ENCODE measurements at regions not wholly inside any gene's neighbourhood (a gene's known extent, or its start where the extent isn't known, plus 50 kb on each side); places are given as distances from the start of the nearest gene placed in this dataset.
"Not testable (repeated sequence)": the region's sequence is repeated elsewhere in the genome, so short reads cannot be mapped to it uniquely, and the experiment has no call there.

DNA sequence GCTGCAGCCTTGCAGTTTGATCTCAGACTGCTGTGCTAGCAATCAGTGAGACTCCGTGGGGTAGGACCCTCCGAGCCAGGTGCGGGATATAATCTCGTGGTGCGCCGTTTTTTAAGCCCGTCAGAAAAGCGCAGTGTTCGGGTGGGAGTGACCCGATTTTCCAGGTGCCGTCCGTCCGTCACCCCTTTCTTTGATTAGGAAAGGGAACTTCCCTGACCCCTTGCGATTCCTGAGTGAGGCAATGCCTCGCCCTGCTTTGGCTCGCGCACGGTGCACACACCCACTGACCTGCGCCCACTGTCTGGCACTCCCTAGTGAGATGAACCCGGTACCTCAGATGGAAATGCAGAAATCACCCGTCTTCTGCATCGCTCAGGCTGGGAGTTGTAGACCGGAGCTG is 203.2 kb downstream of the SNCAIP start:
- DNase-seq = not testable (repeated sequence)

DNA sequence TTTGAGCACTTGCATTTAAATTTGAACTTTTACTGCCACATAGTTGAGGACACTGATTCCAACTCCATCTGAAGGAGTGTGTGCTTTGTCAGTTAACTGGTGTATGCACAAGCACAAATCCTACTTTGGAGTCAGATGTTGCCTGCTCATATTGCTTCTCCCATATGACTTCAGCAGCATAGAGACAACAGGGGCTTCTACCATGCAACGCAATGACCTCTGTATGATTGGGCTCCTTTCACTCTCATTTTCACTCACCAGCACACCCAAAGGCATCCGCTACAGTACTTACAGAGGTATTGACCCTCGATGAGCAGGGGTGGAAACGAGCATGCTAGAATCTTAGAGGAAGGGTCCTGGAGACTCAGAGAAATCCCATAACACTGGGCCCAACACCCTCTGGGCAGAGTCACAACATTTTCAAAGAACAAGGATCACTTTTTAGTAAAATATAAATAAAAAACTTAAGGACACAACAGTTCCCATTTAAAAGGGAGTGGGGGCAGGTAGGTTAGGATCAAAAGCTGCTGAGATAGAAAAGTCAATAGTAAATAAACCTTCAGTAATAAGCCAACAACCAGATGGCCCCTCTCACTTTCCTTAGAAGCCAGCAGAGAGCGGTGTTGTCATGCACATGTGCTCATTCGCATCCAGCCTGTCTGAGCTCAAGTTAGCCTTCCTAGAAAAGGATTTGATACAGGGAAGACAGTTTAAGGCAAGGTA is 203.8 kb downstream of the SNCAIP start:
- DNase-seq = peak; percentile 90

DNA sequence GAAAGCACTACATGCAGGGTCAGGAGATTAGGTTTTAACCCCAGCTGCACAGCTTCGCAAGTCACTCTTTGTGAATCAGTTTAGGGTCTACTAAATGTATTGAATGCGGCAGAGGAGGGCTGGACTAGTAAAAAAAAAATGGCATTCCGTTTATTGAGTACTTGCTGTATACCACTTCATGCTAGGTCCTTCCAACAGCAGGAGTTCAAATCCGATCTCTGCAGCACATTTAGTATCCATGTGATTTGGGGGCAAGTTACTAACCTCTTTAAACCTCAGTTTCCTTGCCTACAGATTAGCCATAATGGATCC is 204.4 kb downstream of the SNCAIP start:
- DNase-seq = no peak

DNA sequence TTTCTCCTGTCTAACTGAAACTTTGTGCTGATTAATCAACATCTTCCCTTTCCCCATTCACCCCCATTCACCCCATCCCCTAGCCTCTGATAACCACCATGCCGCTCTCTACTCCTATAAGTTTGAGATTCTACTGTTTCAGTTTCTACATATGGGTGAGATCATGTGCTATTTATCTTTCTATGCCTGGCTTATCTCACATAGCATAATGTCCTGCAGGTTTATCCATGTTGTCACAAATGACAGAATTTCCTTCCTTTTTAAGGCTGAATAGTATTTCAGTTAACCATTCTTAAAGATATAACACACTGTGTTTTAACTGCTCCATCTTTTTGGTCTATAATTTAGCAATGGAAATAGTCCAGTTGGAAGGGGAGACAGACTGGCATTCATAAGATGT is 205.1 kb downstream of the SNCAIP start:
- DNase-seq = no peak

DNA sequence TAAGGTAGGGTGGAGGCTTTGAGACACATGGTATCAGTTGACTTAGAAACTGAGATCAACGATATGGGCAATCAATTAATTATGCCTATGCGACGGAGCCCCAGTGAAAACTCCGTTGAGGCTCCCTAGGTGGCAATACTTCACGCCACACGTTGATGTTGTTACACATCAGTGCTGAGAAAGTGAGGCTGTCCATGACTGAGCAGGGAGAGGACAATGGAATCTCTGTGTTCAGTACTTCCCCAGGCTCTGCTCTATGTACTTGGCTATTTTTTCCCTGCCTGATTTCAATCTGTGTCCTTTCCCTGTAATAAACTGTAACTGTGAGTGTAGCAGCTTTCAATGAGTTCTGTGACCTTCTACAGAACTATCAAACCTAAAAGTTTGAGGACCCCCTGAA is 211.7 kb downstream of the SNCAIP start:
- no peak for DNase-seq

DNA sequence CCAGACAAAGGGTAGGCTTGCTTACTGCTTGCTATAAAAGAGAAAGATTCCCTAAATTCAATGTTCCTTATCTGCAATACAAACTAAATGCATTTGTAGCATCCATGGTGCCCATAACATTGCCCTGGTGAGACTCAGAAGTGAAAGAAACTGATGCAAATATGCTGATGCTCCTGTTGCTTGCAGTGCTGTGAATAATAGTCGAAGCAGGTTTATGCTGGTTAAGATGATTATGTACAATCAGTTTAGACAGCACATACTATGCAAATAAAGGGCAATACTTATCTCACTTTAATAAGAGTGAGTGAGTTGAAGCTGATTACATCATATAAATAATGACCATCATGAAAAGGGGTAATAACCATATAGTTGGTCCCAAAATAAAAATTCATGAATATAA is 215.5 kb downstream of the SNCAIP start:
- no peak for DNase-seq

DNA sequence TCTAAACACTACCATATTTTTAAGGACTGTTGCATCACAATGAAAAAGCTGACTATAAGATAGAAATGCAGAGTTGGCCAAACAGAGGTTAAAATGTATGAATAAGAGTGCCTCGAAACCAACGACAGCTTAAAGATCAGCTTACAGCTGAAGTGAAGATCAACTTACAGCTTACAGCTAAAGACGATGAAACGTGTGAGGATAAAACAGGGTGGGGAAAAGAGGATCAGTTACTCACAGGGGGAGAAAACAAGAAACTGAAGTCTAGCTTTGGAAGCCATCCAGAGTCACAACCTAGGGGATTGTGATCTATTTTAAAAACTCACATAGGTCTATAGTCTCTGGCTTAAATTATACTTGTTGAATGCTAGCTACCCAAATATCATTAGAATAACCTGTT is 220.0 kb downstream of the SNCAIP start:
- no peak for DNase-seq

DNA sequence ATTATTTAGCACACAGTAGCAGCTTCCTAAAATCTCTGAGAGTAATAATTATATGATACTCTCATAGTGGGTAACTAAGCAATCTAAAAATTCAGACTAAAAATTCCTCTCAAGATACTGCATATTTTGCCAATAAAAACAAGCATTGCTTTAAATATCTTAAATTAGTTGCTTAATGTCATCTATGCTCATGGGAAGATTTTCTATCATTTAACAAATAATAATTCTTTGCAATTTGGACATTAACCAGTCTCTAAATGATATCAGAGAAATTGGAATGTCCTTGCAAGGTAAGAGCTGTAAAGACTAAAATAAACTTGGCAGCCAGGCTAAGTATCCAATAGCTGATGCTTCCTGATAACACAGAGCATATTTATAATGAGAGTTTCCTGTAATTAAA is 221.8 kb downstream of the SNCAIP start:
- DNase-seq = no peak

DNA sequence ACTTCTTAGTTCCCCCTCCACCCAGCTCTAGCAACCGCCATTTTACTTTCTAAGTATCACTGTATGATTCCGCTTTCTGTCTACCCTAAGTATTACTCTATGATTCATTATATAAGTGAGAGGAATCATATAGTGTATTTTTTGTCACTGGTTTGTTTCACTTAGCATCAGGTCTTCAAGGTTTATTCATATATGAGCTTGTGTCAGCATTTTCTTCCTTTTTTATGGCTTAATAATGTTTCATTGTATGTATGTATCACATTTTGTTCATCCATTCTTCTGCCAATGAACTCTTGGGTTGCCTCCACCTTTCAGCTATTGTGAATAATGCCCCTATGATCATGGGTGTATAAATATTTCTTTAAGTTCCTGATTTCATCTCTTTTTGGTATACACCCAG is 222.8 kb downstream of the SNCAIP start:
- no peak for DNase-seq

DNA sequence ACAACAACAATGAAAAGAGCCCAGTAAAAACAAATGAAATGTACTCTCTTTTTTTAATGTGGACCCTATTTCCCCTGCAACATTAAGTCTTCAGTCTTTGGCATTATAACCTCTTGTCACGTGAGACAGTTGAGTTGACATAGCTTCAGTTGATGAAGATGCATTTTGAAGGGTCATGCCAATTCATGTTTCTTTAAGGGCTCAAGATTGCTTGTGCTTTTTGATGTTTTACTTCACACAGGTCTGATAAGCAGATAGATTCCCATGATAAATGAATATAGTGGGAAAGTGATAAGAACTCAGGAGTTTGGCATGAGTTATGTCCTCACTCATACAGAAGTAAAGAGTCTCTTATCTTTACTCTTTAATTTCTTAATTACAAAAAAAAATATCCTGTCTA is 229.4 kb downstream of the SNCAIP start:
- DNase-seq = no peak

DNA sequence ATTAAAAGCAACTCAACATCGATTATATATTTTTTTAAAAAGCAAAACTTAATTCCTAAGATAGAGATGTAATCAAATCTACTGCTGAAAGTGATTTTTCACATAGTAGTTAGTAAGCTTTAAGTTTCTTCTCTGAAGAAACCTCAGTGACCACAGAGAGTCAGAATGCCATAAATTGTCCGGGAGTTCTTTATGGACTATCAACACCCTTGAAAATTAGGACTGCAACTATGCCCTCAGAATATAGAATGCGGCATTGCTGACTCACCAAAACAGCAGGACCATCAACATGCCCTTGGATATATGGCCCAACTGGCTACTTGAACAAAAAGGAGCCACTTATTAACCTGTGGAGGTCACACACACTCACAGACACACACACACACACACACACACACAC is 228.9 kb upstream of the SNX2 start:
- no peak for DNase-seq

DNA sequence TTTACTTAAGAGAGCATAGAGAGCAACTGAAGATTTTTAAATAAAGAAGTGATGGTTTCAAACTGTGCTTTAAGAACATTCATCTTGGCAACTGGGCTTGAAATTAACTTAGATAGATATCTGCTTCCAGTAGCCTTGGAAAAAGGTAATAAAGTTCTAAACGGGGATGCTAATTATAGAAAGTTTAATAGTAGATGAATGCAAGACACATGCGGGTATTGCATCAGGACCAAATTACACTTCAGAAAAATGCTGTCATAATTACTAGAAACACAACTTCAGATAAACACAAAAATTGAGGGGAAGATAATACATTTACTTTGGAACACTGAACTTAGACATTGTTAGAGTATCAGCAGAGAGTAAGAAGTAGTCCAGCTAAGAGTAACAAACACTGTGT is 227.7 kb upstream of the SNX2 start:
- no peak for DNase-seq

DNA sequence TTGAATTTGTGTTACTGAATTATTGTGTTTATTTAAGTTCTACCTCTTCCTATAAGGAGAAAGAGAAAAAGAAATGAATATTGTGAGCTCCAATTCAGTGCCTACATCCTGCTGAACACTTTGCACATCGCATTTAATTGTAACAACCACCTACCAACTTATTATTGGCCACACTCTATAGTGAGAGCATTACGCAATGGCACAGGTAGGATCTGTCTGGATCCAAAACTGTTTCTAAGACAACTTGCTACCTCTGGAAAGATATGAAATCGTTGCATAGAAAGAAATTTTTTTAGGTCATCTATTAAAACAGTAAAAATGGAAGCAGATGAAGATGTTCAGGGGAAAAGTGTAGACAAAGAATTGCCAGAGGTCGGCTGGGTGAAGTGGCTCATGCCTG is 227.2 kb upstream of the SNX2 start:
- no peak for DNase-seq

DNA sequence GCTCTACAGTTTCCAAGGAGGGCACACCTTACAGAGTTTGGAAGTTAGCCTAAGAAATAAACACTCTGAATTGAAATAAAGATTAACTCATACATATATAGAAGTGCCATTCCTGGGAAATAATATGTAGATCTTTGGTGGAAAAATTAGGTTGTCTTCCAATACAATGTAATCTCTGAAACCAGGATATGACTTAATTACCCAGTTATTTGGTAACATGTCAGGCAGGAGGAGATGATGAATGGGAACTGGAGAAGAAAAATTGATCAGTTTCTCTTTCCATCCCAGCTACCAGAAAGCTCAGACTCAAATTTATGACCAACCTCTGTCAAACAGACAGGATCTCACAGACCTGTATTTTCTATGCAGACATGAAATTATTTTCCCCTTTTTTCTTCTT is 215.2 kb upstream of the SNX2 start:
- DNase-seq = no peak

DNA sequence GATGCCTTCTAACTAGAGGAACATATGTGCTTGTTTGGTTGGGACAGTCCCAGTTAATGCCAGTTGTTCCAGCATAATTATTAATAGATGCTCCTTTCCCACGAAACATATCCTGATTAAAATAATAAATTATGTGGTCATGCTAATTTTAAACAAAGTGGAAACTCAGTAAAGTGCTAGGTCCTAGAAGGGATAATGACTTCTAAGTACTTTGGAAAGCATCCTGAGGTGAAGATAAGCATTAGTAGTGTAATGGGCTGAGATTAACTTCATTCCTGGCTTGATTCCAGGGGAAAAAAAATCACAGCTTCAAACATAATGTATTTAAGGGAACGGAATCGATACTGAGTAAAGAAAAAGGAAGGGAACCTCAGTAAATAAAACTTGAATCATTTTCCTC is 213.7 kb upstream of the SNX2 start:
- peak; percentile 60 for DNase-seq

DNA sequence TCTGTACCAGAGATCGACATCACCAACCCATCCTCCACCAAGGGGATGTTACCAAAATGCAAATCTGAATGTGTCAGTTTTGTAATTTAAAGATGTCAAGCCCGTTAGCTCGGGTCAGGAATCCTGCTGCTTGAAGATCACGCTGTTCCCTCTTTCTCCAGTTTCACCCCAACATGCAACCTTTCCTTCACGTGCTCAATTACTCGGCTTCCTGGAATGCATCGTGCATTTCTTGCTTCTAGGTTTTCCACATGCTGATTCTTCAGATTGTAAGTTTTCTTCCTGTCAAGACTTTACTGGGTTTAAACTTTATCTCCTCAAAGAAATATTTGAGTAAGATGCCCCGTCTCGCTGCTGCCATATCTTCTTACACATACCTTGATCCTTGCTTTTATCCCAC is 209.5 kb upstream of the SNX2 start:
- no peak for DNase-seq

DNA sequence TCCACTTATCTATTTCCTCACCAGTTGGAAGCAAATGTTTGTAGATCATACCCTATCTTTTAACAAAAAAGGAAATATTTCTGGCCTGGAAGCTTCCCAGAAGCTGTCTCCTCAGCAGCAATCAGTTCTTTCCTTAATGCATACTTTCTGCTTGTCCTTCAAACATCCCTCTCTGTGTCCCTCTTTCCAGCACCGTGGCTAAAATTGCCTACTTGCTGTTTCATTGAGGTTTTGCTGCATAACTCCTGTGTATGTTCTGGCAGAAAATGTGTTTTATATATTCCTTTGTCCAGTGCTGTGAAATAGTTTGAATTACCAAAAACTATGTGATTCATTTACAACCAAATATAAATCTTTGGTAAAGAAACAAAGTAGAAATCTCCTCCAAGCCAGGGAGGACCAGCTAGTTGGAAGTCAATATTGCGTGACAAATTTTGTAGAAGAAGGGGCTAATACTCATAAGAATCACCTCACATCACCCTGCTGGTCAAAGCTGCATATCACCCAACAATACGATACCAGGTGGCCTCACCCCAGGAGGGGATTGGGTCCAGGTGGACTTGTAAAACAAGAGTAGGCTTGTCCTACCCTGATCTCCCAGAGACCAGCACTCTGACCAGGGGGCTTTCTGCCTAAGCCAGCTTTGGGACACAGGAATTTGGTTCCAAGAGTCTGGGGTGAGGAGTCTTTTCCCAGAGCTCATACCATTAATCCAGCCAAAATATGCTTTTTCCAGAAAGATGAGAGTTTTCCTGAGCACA is 198.4 kb upstream of the SNX2 start:
- peak; percentile 65 for DNase-seq

DNA sequence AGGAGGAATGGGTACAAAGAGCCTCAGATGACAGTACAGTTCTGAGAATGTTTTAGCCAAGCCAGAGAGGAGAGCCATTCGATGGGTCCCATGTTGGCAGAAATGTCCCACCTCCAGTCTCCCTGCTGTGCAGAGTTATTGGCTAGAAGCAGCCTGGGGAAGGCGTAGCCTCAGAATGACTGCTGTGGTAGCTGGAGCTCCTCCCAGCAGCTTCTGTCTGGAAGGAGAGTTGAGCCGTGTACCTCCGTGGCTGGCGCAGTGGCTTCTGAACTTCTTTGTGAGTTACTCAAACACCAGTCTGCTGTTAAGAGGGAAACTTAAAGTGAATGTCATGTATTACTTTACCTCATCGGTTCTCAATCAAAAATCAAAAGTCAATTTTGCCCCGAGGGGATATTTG is 193.3 kb upstream of the SNX2 start:
- DNase-seq = no peak

DNA sequence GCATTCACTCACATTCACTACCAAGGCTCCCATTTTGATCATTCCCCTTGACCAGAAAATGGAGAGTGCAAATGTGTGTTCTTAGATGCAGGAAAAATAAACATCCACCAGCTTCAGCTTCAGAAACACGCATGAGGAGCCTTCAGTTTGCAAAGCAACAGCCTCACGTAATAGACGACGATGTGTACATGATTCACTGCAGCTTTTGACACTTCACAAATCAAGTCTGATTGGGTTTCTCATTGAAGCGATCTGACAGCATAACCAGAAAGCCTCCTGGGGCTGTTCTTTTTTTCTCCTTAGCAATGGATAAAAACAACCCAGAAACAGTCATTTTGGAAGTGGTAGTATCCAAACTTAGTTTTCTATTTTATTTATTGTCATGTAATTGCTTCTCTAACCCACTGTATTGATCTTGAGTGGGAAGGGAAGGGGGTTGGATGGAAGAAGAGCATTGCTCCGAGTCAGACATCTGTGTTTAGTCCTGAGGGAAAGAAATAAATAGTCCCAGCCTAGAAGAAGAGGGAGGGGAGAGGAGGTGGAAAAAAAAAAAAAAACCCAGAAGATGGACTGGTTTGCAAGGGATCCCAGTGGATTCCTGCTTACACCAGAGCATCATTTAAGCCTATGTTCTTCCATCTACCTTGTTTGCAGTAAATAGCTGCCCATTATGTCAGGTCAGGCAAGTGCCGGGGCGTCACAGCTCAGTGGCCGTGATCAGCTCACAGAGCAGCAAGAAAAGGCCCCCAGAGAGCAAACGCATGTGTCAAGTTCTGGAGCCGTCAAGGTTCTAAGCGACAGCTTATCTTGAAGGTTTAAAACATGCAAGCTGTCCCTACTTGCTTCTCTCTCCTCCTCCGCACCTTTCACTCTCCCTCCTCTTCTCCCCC is 190.2 kb upstream of the SNX2 start:
- peak; percentile 31 for DNase-seq

DNA sequence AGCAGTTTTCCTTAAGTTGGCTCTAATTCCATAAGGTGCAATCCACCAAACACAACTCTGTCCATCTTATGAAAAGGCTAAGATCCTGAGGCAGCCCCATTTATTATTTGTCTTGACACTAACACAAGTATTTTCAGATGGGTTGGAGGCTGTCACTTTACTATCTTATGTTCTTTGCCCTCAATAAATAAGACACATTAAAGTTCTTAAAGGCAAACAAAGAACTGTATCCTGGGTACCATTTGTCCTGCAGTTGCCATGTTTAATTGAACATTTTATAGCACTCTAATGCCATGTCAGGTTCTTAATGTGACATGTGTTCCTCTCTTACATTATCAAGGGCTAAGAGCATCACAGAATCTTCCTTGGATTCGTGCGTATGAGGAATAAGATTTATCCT is 189.5 kb upstream of the SNX2 start:
- no peak for DNase-seq

DNA sequence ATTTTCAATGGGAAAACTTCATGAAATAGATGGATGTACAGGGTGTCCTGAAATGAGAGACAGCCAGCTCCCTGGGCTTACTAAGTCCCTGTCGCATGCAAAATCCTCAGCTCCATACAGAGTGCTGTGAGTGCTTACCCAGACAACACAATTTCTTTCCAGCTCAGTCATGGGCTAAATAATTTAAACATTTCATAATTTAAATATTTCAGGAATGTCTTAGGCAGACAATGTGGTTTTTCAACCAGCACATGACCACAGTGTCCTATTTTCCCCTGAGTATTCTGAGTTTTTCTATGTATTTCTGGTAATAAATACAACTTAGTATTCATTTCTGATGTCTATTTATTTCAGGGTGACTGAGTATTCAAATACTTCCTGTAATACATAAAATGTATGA is 188.5 kb upstream of the SNX2 start:
- no peak for DNase-seq

DNA sequence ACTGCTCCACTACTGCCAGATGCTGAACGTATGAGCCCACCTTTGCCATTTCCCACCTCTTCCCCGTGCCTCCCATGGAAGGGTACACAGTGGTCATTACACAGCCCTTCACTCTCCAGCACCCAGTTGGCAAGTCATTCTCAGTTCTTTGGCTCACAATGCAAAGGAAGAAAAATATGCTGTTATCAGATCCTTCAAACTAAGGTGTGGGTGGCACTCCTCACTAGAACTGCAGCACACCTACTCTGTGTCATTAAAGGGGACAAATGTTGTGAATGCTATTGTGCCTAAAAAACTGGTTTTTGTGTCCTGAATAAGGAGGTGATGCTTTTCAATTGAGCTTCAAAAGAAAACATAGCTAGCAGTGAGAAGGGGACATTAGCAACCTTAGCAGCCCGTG is 183.1 kb upstream of the SNX2 start:
- DNase-seq = no peak

DNA sequence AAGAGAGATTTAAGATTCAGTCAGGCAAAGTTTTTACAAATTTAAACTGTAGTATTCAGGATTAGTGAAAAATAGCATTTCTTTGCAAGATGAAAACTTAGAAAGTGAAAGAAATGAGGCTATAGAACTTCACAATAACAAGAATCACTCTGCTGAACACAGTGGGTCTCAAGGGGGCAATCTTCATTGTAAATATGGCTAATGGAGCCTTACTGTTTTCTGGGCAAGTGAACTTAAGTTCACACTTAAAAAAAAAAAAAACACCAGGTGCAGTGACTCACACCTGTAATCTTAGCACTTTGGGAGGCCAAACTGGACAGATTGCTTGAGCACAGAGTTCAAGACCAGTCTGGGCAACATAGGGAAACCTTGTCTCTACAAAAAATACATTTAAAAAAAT is 175.9 kb upstream of the SNX2 start:
- peak; percentile 64 for DNase-seq

DNA sequence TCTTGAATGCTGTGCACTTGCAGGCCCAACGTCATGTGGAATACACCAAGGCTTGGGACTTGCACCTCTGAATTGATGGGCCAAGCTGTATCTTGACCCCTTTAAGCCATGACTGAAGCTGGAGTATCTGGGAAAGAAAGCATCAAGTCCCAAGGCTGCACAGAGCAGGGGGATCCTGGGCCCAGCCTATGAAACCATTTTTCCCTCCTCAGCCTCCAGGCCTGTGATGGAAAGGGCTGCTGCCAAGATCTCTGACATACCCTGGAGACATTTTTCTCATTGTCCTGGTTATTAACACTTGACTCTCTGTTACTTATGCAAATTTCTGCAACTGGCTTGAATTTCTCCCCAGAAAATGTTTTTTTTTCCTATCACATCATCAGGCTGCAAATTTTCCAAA is 174.0 kb upstream of the SNX2 start:
- DNase-seq = no peak

Data from NCI-H69 (cell line).